Gastroesophageal sphincter (tissue), 4 donors: ENCODE measurements at regions not wholly inside any gene's neighbourhood (a gene's known extent, or its start where the extent isn't known, plus 50 kb on each side); places are given as distances from the start of the nearest gene placed in this dataset.

ENCODE experiments used
- ATAC-seq: fragments of 150-250 bp; one replicate; pipeline ENCODE4 v1.9.1; 2016; ENCODE audit warnings: mild to moderate bottlenecking, moderate library complexity
- H3K27ac ChIP-seq, 4 donors: fragments of 200-600 bp; sonication (generic) in 3 of 4; 1 replicate in 3 of 4; 2 replicates in 1 of 4; pipeline ENCODE4 v1.5.1; 2016 to 2019
- H3K27me3 ChIP-seq: fragments of 200-600 bp; sonication (generic); one replicate; pipeline ENCODE4 v1.5.1; 2019
- H3K36me3 ChIP-seq, 2 donors: fragments of 200-600 bp; sonication (generic); one replicate each; pipeline ENCODE4 v1.5.1; 2019; ENCODE audit warnings: control low read depth in 1 of 2
- H3K4me1 ChIP-seq, 3 donors: fragments of 200-600 bp; sonication (generic); 1 replicate in 2 of 3; 2 replicates in 1 of 3; pipeline ENCODE4 v1.5.1; 2016 to 2019; ENCODE audit warnings: control low read depth in 2 of 3
- H3K4me3 ChIP-seq, 2 donors: fragments of 200-600 bp; sonication (generic); one replicate each; pipeline ENCODE4 v1.5.1; 2019; ENCODE audit warnings: mild to moderate bottlenecking in 1 of 2, moderate library complexity in 1 of 2
- H3K9me3 ChIP-seq, 3 donors: fragments of 200-600 bp; sonication (generic); one replicate each; pipeline ENCODE4 v1.5.1; 2017 to 2019; ENCODE audit warnings: control low read depth in 2 of 3
- CTCF ChIP-seq, 4 experiments: fragments of 200-600 bp in 2 of 4; fragments of 450-650 bp in 2 of 4; sonication (generic) in 1 of 4; IDR thresholded peaks; one replicate each; pipeline ENCODE4 v1.5.1; 2017 to 2019; ENCODE audit warnings: antibody characterized with exemption in 4 of 4, mild to moderate bottlenecking in 2 of 4, moderate library complexity in 2 of 4
- EP300 ChIP-seq: sonication (generic); formaldehyde crosslinking; IDR thresholded peaks from one replicate; pipeline ENCODE4 v1.6.1; 2017; ENCODE audit warnings: antibody characterized with exemption, mild to moderate bottlenecking
- POLR2A ChIP-seq, 2 donors: fragments of 450-650 bp; IDR thresholded peaks; one replicate each; pipeline ENCODE4 v1.6.1; 2017; ENCODE audit warnings: antibody characterized with exemption in 2 of 2, mild to moderate bottlenecking in 2 of 2, moderate library complexity in 1 of 2
- POLR2AphosphoS5 ChIP-seq: sonication (generic); formaldehyde crosslinking; IDR thresholded peaks from one replicate; pipeline ENCODE4 v1.6.1; 2017; ENCODE audit warnings: antibody characterized with exemption
- WGBS, 2 donors: methylation state at CpG; one replicate each; pipeline ENCODE4 v1.1.5; 2018; ENCODE audit warnings: low coverage in 1 of 2; 5-methylcytosine and 5-hydroxymethylcytosine counted together

DNA sequence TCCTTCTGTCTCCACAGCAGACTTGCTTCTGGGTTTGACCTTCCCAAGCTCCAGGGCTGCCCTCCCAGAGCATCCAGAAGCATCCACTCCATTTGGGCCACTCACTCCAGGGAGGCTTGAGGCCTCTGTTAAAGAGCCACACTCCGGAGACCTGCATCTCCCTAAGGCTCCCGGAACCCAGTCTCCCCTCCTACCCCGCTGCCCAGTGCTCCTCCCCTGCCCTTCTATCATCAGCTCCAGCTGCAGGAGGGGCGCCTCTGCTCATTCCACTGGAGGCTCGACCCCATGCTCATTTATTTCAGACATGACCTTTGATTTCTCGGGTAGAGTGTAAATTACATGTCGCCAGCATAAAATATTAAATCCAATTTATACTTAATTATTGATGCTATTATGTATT lies 142.5 kb downstream of the SYF2 start:
- H3K9me3 ChIP-seq = peaks cover 0 to 5% (median 0%) of the 10 kb centered on the region in 3 donors
- no peak for ATAC-seq
- TF ChIP-seq CTCF (IDR thresholded peaks at IDR 0.05) (no peak), POLR2AphosphoS5 (no peak), POLR2A (IDR thresholded peaks at IDR 0.05) (no peak), EP300 (no peak)
- 50 to 54% methylated on average over 2 to 7 of the region's 7 CpGs for WGBS, 2 donors
- no peak overlapping the region for H3K27ac ChIP-seq
- H3K36me3 ChIP-seq = no peaks in the 10 kb centered on the region
- peaks cover 58% of the 10 kb centered on the region for H3K27me3 ChIP-seq
- H3K4me1 ChIP-seq = no peaks in the 10 kb centered on the region
- H3K4me3 ChIP-seq = no peak overlapping the region

GRCh38 chr1:25088946-25089345 lies 143.4 kb downstream of the SYF2 start:
- no peak for ATAC-seq
- TF ChIP-seq CTCF (IDR thresholded peaks at IDR 0.05) (no peak), EP300 (no peak), POLR2AphosphoS5 (no peak), POLR2A (IDR thresholded peaks at IDR 0.05) (no peak)
- H3K4me3 ChIP-seq = no peak overlapping the region
- no peaks in the 10 kb centered on the region for H3K36me3 ChIP-seq
- peaks cover 0 to under 1% (median 0%) of the 10 kb centered on the region in 3 donors for H3K9me3 ChIP-seq
- no peak overlapping the region for H3K27ac ChIP-seq
- WGBS, 2 donors = 63 to 76% methylated on average over 5 of the region's 7 CpGs
- H3K27me3 ChIP-seq = peaks cover 55% of the 10 kb centered on the region
- no peaks in the 10 kb centered on the region for H3K4me1 ChIP-seq

DNA sequence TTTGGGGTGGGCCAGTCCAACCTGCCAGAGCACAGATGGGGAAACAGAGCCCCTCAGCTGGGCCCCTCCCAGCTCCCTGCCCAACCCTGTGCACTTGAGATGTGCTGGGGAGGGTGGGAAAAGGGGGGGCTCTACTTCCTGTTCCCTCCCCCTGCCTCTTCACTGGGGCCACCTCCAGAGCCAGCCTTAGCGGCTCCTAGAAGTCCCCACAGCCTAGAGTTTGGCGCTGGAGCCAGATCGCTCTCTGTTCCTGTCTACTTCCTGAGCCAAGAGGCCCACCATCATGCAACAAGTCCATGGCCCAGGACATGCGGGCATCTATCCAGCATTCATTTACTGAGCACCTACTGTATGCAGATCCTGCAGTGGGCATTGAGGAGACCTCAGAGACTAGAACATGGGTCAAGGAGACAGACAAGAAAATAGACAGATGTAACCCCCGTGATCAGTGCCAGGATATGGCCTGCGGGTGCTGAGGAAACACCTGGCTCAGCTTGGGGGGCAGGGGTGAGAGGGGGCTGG lies 144.1 kb downstream of the SYF2 start:
- Histone ChIP-seq H3K27ac (no peak overlapping the region), H3K4me1 (no peaks in the 10 kb centered on the region), H3K9me3 (no peaks in the 10 kb centered on the region), H3K27me3 (peaks cover 57% of the 10 kb centered on the region), H3K4me3 (no peak overlapping the region), H3K36me3 (no peaks in the 10 kb centered on the region)
- 71 to 85% methylated on average over 4 of the region's 6 CpGs for WGBS, 2 donors
- TF ChIP-seq CTCF (IDR thresholded peaks at IDR 0.05) (no peak), POLR2A (IDR thresholded peaks at IDR 0.05) (no peak), EP300 (no peak), POLR2AphosphoS5 (no peak)
- ATAC-seq = no peak

GRCh38 chr1:25086518-25087079 lies 145.7 kb downstream of the SYF2 start:
- Histone ChIP-seq H3K9me3 (no peaks in the 10 kb centered on the region), H3K27me3 (peaks cover 52% of the 10 kb centered on the region), H3K27ac (no peak overlapping the region), H3K4me1 (no peaks in the 10 kb centered on the region), H3K4me3 (no peak overlapping the region), H3K36me3 (no peaks in the 10 kb centered on the region)
- ATAC-seq = no peak
- 79% methylated on average over 2 of the region's 3 CpGs; no CpG with 5 or more reads in 1 of the 2 donors for WGBS, 2 donors
- TF ChIP-seq POLR2A (IDR thresholded peaks at IDR 0.05) (no peak), CTCF (IDR thresholded peaks at IDR 0.05) (no peak), POLR2AphosphoS5 (no peak), EP300 (no peak)

DNA sequence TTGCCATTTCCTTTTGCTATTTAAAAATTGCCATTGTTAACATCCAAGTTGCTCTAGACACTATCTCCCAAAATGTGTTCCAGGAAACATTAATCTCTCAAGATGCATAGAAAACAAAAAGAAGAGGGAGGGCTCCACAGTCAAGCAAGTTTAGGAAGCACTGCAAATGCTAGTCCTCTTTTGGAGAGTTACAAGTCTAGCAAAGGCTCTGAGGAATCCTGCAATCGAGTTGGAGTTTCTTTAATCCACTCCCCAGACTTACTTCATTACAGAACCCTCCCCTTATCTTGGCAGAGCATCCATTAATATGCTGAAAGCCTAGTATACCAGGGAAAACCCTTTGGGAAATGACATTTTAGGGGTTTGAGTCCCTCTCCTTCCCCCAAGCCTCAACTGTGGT lies 147.9 kb downstream of the SYF2 start:
- 50 to 56% methylated on average over 1 of the region's 1 CpG for WGBS, 2 donors
- ATAC-seq = no peak
- H3K4me3 ChIP-seq = no peak overlapping the region
- no peaks in the 10 kb centered on the region for H3K4me1 ChIP-seq
- H3K27ac ChIP-seq = no peak overlapping the region
- TF ChIP-seq POLR2A (IDR thresholded peaks at IDR 0.05) (no peak), EP300 (no peak), CTCF (IDR thresholded peaks at IDR 0.05) (no peak), POLR2AphosphoS5 (no peak)
- no peaks in the 10 kb centered on the region for H3K36me3 ChIP-seq
- peaks cover 0 to 5% (median 0%) of the 10 kb centered on the region in 3 donors for H3K9me3 ChIP-seq
- H3K27me3 ChIP-seq = peaks cover 33% of the 10 kb centered on the region
